Activated CD8-positive, alpha-beta T cell treated with anti-CD3 and anti-CD28 coated beads for 36 hours (primary cell): ENCODE measurements at regions not wholly inside any gene's neighbourhood (a gene's known extent, or its start where the extent isn't known, plus 50 kb on each side); places are given as distances from the start of the nearest gene placed in this dataset.

Experiments
- ATAC-seq: fragments of 200-7000 bp; cut with Tn5 transposase; one replicate; pipeline ENCODE4 v1.10.0; 2021; ENCODE audit warnings: mild to moderate bottlenecking, moderate library complexity
- CTCF ChIA-PET: fragments of 350-600 bp; sonication (Branson Sonifier 250); formaldehyde crosslinking; loops from one replicate; lab custom pipeline; 2021; ENCODE audit warnings: antibody characterized with exemption; lab: Charles Lee
- POLR2A ChIA-PET: fragments of 350-600 bp; sonication (Branson Sonifier 250); formaldehyde crosslinking; loops from one replicate; lab custom pipeline; 2021; ENCODE audit warnings: antibody characterized with exemption; lab: Charles Lee
- DNase-seq: peaks from one replicate; pipeline ENCODE4 v3.0.0-alpha.2; 2020
- H3K27ac Mint-ChIP-seq: one replicate; pipeline ENCODE4 v1.8.0; 2021; ENCODE audit warnings: mild to moderate bottlenecking, mixed read lengths
- H3K27me3 Mint-ChIP-seq: one replicate; pipeline ENCODE4 v1.8.0; 2021; ENCODE audit warnings: mixed read lengths
- H3K36me3 Mint-ChIP-seq: one replicate; pipeline ENCODE4 v1.8.0; 2021; ENCODE audit warnings: low read depth, mixed read lengths
- H3K4me1 Mint-ChIP-seq: one replicate; pipeline ENCODE4 v1.8.0; 2021; ENCODE audit warnings: low read depth, mixed read lengths
- H3K4me3 Mint-ChIP-seq: one replicate; pipeline ENCODE4 v1.8.0; 2021; ENCODE audit warnings: mild to moderate bottlenecking, moderate library complexity, mixed read lengths
- H3K9me3 Mint-ChIP-seq: one replicate; pipeline ENCODE4 v1.8.0; 2021; ENCODE audit warnings: mixed read lengths
- intact Hi-C: fragments of 100-400 bp; cut with micrococcal nuclease; formaldehyde crosslinking; loops from one replicate; pipeline ENCODE4 v1.10.0; 2022
- TF ChIP-seq, protein P1 (sequence below): fragments of 200-600 bp; IDR thresholded peaks from one replicate; pipeline ENCODE4 v1.8.0; 2022; ENCODE audit warnings: antibody characterized with exemption, mild to moderate bottlenecking

DNA sequence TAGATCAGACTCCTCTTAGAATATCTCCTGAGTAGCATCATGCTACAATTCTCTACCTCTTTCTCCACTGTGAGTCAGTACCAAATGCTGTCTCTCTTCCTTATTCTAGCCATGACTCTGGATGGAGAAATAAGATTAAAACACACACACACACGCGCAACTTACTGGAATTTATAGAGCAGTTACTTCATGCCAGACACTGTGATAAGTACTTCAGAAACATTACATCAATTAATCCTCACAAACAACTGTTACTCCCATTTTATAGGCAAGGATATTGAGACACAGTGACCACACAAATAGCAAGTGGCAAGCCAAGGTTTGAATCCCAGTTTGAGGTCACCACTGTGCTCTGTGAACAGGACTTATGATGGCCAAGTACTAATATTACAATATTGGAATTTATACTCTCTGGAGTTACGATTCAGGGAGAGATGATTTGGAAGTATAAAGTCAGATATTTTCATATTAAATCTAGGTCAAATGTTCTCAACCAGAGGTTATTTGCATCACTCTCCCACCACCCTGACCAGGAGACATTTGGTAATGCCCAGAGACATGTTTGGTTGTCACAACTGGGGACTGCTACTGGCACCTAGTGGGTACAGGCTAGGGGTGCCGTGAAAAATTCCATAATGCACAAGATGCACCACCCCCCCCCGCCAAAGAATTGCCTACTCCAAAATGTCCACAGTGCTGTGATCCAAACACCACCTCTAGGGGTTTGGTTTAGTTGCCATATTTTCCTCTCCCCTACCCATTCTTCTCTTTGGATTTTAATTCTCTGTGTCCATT is 221.6 kb downstream of the LTN1 start:
- no peak overlapping the region for H3K4me3 Mint-ChIP-seq
- POLR2A ChIA-PET = no interaction called here
- CTCF ChIA-PET = no interaction called here

DNA sequence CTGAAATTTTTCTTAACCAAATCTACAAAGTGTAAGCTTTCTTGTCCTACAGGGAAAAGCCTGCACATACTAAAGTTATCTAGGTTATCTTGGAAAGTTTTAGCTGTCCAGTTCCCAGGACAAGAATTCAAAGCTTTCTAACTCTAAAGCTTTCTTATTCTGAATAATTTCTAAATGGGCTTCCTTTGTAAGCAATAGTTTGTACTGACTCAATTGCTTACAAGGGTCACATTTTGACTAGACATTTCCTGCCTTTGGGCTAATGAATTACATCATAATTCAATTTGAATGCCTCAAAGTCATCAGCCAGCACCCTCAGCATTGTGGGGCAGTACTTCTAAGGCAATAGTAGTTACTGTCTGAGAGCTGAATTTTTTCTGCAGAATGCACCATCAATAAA is 223.0 kb downstream of the LTN1 start:
- POLR2A ChIA-PET = no interaction called here
- intact Hi-C loops = no loop called here
- ATAC-seq (peak; percentile 68), DNase-seq (peak; percentile 29)
- Mint-ChIP-seq H3K27ac (peak overlapping the region; percentile 43), H3K27me3 (no peaks in the 10 kb centered on the region), H3K36me3 (peaks cover 15% of the 10 kb centered on the region), H3K4me1 (peaks cover 41% of the 10 kb centered on the region), H3K4me3 (no peak overlapping the region), H3K9me3 (peaks cover 9% of the 10 kb centered on the region)
- TF ChIP-seq, protein P1, sequence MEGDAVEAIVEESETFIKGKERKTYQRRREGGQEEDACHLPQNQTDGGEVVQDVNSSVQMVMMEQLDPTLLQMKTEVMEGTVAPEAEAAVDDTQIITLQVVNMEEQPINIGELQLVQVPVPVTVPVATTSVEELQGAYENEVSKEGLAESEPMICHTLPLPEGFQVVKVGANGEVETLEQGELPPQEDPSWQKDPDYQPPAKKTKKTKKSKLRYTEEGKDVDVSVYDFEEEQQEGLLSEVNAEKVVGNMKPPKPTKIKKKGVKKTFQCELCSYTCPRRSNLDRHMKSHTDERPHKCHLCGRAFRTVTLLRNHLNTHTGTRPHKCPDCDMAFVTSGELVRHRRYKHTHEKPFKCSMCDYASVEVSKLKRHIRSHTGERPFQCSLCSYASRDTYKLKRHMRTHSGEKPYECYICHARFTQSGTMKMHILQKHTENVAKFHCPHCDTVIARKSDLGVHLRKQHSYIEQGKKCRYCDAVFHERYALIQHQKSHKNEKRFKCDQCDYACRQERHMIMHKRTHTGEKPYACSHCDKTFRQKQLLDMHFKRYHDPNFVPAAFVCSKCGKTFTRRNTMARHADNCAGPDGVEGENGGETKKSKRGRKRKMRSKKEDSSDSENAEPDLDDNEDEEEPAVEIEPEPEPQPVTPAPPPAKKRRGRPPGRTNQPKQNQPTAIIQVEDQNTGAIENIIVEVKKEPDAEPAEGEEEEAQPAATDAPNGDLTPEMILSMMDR = no peak
- CTCF ChIA-PET = interaction anchor here (0.6 to 1.6 kb wide), 2 partner anchors 24 to 59 kb away, joined by 3 to 9 read pairs; no protein-coding TSS in a partner anchor

More for the DNA sequence above, 221.6 kb downstream of the LTN1 start:
- Mint-ChIP-seq H3K9me3 (peaks cover 9% of the 10 kb centered on the region), H3K27ac (no peak overlapping the region), H3K27me3 (no peaks in the 10 kb centered on the region), H3K4me1 (peaks cover 51% of the 10 kb centered on the region), H3K36me3 (peaks cover 14% of the 10 kb centered on the region)
- no peak for DNase-seq
- ATAC-seq = no peak
- intact Hi-C loops = no loop called here
- TF ChIP-seq, protein P1 = no peak

DNA sequence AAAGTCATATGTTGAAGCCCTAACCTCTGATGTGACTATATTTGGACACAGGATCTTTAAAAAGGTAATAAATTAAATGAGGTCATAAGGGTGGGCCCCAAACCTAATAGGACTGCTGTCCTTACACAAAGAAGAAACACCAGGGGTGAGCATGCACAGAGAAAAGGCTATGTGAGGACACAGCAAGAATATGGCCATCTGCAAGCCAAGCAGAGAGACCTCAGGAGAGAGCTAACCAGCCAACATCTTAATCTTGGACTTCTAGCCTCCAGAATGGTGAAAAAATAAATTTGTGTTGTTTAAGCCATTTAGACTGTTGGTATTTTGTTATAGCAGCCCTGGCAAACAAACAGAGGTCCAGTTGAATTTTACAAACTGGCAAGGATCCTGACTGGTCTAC is 223.9 kb downstream of the LTN1 start:
- Mint-ChIP-seq H3K4me1 (peaks cover 41% of the 10 kb centered on the region), H3K4me3 (no peak overlapping the region), H3K9me3 (peaks cover 9% of the 10 kb centered on the region), H3K36me3 (peaks cover 15% of the 10 kb centered on the region), H3K27me3 (no peaks in the 10 kb centered on the region), H3K27ac (no peak overlapping the region)
- no peak for ATAC-seq
- ChIA-PET POLR2A (no interaction called here), CTCF (interaction anchor here (1.6 kb wide), 1 partner anchor 23 kb away, joined by 9 read pairs; no protein-coding TSS in a partner anchor)
- no peak for DNase-seq
- intact Hi-C loops = no loop called here
- TF ChIP-seq, protein P1 = no peak

DNA sequence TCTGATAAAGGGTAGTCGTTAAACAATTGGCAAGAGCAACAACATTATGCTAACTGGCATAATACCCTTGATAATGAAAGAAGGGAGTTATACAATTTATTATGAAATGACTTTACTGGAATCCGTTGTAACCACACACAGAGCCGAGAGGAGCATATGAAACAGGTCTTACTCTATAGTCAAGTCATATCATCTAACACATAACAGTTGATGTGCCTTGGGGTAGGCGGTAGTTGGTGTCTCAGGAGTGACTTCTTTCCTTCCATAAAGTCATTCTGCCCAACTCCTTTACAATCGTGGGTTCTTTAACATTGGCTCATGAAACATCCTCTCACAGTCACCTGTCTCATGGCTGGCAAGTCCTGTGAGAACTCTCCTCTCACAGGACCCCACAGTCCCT is 225.2 kb downstream of the LTN1 start:
- intact Hi-C loops = no loop called here
- DNase-seq = peak; percentile 33

More for the DNA sequence above, 225.2 kb downstream of the LTN1 start:
- H3K27me3 Mint-ChIP-seq = no peaks in the 10 kb centered on the region
- peak; percentile 74 for ATAC-seq
- peaks cover 41% of the 10 kb centered on the region for H3K4me1 Mint-ChIP-seq
- peak overlapping the region; percentile 40 for H3K27ac Mint-ChIP-seq
- H3K9me3 Mint-ChIP-seq = peaks cover 9% of the 10 kb centered on the region
- CTCF ChIA-PET = interaction anchor here (6.3 kb wide), 1 partner anchor 22 kb away, joined by 37 read pairs; no protein-coding TSS in a partner anchor
- POLR2A ChIA-PET = no interaction called here
- peaks cover 15% of the 10 kb centered on the region for H3K36me3 Mint-ChIP-seq
- TF ChIP-seq, protein P1 = no peak
- H3K4me3 Mint-ChIP-seq = no peak overlapping the region
